ENCODE measurements at regions not wholly inside any gene's neighbourhood (a gene's known extent, or its start where the extent isn't known, plus 50 kb on each side); places are given as distances from the start of the nearest gene placed in this dataset.

DNA sequence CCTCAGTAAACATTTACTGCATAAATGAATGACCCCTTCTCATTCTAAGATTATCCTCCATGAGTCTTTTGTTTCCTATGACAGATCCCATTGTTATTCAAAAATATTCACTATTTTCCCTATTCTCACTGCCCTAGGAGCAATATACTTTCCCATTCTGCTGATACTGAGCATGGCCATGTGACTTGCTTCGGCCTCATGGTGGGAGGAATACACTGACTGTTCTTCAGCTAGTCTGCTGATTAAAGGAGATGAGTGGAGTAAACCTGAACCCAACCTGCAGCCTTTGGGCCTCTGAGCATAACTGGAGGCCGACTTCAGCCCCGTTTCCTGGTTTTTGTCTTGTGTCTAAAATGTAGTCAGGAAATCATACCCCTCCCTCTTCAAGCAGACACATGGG is 531.8 kb upstream of the SALL1 start:
- no peak for TF ChIP-seq SPI1 (IDR thresholded peaks at IDR 0.05; ENCODE audit: borderline replicate concordance, low read depth)
- no peak for TF ChIP-seq POLR2AphosphoS5 (IDR thresholded peaks at IDR 0.05; ENCODE audit: low read depth)
- TF ChIP-seq, protein P1, sequence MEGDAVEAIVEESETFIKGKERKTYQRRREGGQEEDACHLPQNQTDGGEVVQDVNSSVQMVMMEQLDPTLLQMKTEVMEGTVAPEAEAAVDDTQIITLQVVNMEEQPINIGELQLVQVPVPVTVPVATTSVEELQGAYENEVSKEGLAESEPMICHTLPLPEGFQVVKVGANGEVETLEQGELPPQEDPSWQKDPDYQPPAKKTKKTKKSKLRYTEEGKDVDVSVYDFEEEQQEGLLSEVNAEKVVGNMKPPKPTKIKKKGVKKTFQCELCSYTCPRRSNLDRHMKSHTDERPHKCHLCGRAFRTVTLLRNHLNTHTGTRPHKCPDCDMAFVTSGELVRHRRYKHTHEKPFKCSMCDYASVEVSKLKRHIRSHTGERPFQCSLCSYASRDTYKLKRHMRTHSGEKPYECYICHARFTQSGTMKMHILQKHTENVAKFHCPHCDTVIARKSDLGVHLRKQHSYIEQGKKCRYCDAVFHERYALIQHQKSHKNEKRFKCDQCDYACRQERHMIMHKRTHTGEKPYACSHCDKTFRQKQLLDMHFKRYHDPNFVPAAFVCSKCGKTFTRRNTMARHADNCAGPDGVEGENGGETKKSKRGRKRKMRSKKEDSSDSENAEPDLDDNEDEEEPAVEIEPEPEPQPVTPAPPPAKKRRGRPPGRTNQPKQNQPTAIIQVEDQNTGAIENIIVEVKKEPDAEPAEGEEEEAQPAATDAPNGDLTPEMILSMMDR (IDR thresholded peaks at IDR 0.05; ENCODE audit: insufficient read depth, low read length), result no peak
- no peak for TF ChIP-seq GABPA (IDR thresholded peaks at IDR 0.05; ENCODE audit: low read depth)
- TF ChIP-seq, protein P2, sequence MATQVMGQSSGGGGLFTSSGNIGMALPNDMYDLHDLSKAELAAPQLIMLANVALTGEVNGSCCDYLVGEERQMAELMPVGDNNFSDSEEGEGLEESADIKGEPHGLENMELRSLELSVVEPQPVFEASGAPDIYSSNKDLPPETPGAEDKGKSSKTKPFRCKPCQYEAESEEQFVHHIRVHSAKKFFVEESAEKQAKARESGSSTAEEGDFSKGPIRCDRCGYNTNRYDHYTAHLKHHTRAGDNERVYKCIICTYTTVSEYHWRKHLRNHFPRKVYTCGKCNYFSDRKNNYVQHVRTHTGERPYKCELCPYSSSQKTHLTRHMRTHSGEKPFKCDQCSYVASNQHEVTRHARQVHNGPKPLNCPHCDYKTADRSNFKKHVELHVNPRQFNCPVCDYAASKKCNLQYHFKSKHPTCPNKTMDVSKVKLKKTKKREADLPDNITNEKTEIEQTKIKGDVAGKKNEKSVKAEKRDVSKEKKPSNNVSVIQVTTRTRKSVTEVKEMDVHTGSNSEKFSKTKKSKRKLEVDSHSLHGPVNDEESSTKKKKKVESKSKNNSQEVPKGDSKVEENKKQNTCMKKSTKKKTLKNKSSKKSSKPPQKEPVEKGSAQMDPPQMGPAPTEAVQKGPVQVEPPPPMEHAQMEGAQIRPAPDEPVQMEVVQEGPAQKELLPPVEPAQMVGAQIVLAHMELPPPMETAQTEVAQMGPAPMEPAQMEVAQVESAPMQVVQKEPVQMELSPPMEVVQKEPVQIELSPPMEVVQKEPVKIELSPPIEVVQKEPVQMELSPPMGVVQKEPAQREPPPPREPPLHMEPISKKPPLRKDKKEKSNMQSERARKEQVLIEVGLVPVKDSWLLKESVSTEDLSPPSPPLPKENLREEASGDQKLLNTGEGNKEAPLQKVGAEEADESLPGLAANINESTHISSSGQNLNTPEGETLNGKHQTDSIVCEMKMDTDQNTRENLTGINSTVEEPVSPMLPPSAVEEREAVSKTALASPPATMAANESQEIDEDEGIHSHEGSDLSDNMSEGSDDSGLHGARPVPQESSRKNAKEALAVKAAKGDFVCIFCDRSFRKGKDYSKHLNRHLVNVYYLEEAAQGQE (IDR thresholded peaks at IDR 0.05; ENCODE audit: insufficient replicate concordance, low read depth), result no peak
- H3K27me3 ChIP-seq (ENCODE audit: insufficient read depth, poor library complexity, severe bottlenecking), result no peaks in the 10 kb centered on the region
- H3K27ac ChIP-seq (replicated peaks), result no peak overlapping the region
- no peak for DNase-seq (ENCODE audit: low read depth in 1 of 2, low spot score in 1 of 2)
- H3K4me3 ChIP-seq (replicated peaks; ENCODE audit: insufficient read depth, low read length), result no peak overlapping the region

DNA sequence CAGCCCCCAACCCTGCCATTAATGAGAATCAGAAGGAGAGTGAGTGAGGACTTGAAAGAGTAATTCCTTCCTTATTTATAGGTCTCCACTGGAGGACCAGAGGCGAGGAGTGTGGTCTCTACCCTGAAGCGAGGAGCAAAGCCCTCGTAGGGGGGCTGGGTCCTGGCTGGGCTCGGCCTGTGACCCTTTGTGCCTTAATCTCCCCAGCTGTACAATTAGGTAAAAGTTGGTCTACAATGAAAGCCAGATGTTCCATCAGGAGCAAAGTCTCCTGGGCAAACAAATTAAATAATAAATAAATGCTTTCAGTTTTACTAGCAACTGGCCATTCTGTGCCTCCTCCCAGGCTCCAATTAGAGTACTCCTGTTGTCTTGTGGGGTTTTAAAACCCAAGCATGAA is 523.5 kb upstream of the SALL1 start:
- no peak overlapping the region for H3K27ac ChIP-seq (replicated peaks)
- no peak for TF ChIP-seq POLR2AphosphoS5 (IDR thresholded peaks at IDR 0.05; ENCODE audit: low read depth)
- TF ChIP-seq, protein P2 (IDR thresholded peaks at IDR 0.05; ENCODE audit: insufficient replicate concordance, low read depth), result no peak
- no peak for TF ChIP-seq SPI1 (IDR thresholded peaks at IDR 0.05; ENCODE audit: borderline replicate concordance, low read depth)
- TF ChIP-seq, protein P1 (IDR thresholded peaks at IDR 0.05; ENCODE audit: insufficient read depth, low read length), result no peak
- TF ChIP-seq GABPA (IDR thresholded peaks at IDR 0.05; ENCODE audit: low read depth), result no peak

DNA sequence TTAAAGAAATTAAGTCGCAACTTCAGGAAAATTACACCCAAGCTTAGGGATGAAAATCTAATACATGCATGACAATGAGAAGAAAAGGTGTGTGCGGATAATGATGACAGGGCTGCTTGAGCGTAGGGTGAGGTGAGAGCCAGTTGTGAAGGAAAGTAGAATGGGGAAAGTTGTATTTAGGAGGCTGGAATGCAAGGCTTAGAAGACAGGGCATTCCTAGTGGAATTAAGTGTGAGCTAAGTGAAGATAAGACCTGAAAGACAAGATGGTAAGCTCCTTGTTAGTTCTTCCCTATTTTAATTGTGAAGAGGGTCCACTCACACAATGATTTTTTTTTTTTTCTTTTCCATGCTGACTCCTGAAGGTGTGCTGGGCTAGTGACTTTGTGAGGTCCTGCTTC is 519.5 kb upstream of the SALL1 start:
- no peaks in the 10 kb centered on the region for H3K27me3 ChIP-seq (ENCODE audit: insufficient read depth, poor library complexity, severe bottlenecking)
- no peak for DNase-seq (ENCODE audit: low read depth in 1 of 2, low spot score in 1 of 2)
- no peak overlapping the region for H3K27ac ChIP-seq (replicated peaks)
- no peak for TF ChIP-seq GABPA (IDR thresholded peaks at IDR 0.05; ENCODE audit: low read depth)
- TF ChIP-seq, protein P2 (IDR thresholded peaks at IDR 0.05; ENCODE audit: insufficient replicate concordance, low read depth), result no peak
- H3K4me3 ChIP-seq (replicated peaks; ENCODE audit: insufficient read depth, low read length), result no peak overlapping the region

More for the DNA sequence above, 523.5 kb upstream of the SALL1 start:
- Histone ChIP-seq H3K27me3 (ENCODE audit: insufficient read depth, poor library complexity, severe bottlenecking) (no peaks in the 10 kb centered on the region), H3K4me3 (replicated peaks; ENCODE audit: insufficient read depth, low read length) (no peak overlapping the region)
- DNase-seq (ENCODE audit: low read depth in 1 of 2, low spot score in 1 of 2), result no peak

DNA sequence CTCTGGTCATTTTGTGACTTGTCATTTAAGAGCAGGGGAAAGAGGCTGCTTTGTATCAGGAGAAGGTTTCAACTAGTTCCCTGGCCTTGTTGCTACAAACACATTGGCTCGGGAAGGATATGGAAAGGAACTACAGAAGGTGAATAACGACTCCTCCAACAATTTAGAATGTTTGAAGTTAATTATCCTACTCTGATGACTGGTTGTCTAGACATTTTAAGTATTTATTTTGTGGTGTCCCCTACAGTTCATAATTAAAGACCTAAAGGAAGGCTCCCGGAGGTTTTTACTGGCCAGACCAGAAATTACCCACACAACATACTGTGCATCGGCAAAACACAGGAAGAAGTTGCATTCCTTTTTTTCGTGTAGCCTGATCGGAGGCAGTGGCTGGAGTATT is 515.8 kb upstream of the SALL1 start:
- H3K4me3 ChIP-seq (replicated peaks; ENCODE audit: insufficient read depth, low read length), result no peak overlapping the region
- H3K27ac ChIP-seq (replicated peaks), result no peak overlapping the region
- DNase-seq (ENCODE audit: low read depth in 1 of 2, low spot score in 1 of 2), result no peak
- no peaks in the 10 kb centered on the region for H3K27me3 ChIP-seq (ENCODE audit: insufficient read depth, poor library complexity, severe bottlenecking)
- TF ChIP-seq, protein P1 (IDR thresholded peaks at IDR 0.05; ENCODE audit: insufficient read depth, low read length), result no peak
- TF ChIP-seq POLR2AphosphoS5 (IDR thresholded peaks at IDR 0.05; ENCODE audit: low read depth) (no peak), GABPA (IDR thresholded peaks at IDR 0.05; ENCODE audit: low read depth) (no peak), SPI1 (IDR thresholded peaks at IDR 0.05; ENCODE audit: borderline replicate concordance, low read depth) (no peak)
- TF ChIP-seq, protein P2 (IDR thresholded peaks at IDR 0.05; ENCODE audit: insufficient replicate concordance, low read depth), result no peak

All from HL-60 (cell line).